Ishikawa (cell line): ENCODE measurements at regions not wholly inside any gene's neighbourhood (a gene's known extent, or its start where the extent isn't known, plus 50 kb on each side); places are given as distances from the start of the nearest gene placed in this dataset.

Experiments
- CEBPB ChIP-seq: IDR thresholded peaks from 2 replicates; pipeline ENCODE4 v1.6.1; 2012
- NFIC ChIP-seq: IDR thresholded peaks from 2 replicates; pipeline ENCODE4 v1.6.1; 2012
- TAF1 ChIP-seq: IDR thresholded peaks from 2 replicates; pipeline ENCODE4 v1.6.1; 2012; ENCODE audit warnings: low read depth, mild to moderate bottlenecking
- TCF12 ChIP-seq: IDR thresholded peaks from 2 replicates; pipeline ENCODE4 v1.6.1; 2012; ENCODE audit warnings: low read depth

GRCh38 chr1:29836651-29837646 lies 600.6 kb downstream of the PTPRU start:
- TF ChIP-seq CEBPB (no peak), TCF12 (no peak), NFIC (no peak), TAF1 (no peak)
